Vagina (tissue), 2 donors: ENCODE measurements at regions not wholly inside any gene's neighbourhood (a gene's known extent, or its start where the extent isn't known, plus 50 kb on each side); places are given as distances from the start of the nearest gene placed in this dataset.

Experiments used
- CTCF ChIP-seq, 3 experiments: fragments of 450-650 bp in 2 of 3; fragments of 200-600 bp in 1 of 3; sonication (generic) in 1 of 3; IDR thresholded peaks; one replicate each; pipeline ENCODE4 v1.5.1; 2017 to 2019; ENCODE audit warnings: antibody characterized with exemption in 3 of 3, mild to moderate bottlenecking in 2 of 3, moderate library complexity in 2 of 3
- POLR2A ChIP-seq, 2 donors: fragments of 450-650 bp; IDR thresholded peaks; one replicate each; pipeline ENCODE4 v1.6.1; 2017; ENCODE audit warnings: antibody characterized with exemption in 2 of 2, mild to moderate bottlenecking in 2 of 2, moderate library complexity in 2 of 2
- POLR2AphosphoS5 ChIP-seq, 2 donors: sonication (generic); formaldehyde crosslinking; IDR thresholded peaks; one replicate each; pipeline ENCODE4 v1.9.0; 2017; ENCODE audit warnings: antibody characterized with exemption in 2 of 2, mild to moderate bottlenecking in 2 of 2, low read depth in 1 of 2; ENCODE audit not compliant: insufficient read depth in 1 of 2

- TF ChIP-seq CTCF (IDR thresholded peaks at IDR 0.05) (no peak), POLR2AphosphoS5 (IDR thresholded peaks at IDR 0.05; ENCODE audit: insufficient read depth in 1 of 2, low read depth in 1 of 2) (no peak), POLR2A (IDR thresholded peaks at IDR 0.05) (no peak)
Observed at GRCh38 chr1:221159608-221160007, 280.4 kb downstream of the HLX start.
